Stomach (tissue), 4 donors: ENCODE measurements at regions not wholly inside any gene's neighbourhood (a gene's known extent, or its start where the extent isn't known, plus 50 kb on each side); places are given as distances from the start of the nearest gene placed in this dataset.

Experiments used
- EP300 ChIP-seq: sonication (generic); formaldehyde crosslinking; IDR thresholded peaks from one replicate; pipeline ENCODE4 v1.6.1; 2017; ENCODE audit warnings: antibody characterized with exemption
- POLR2A ChIP-seq, 4 donors: fragments of 450-650 bp; IDR thresholded peaks; one replicate each; pipeline ENCODE4 v1.6.1; 2016; ENCODE audit warnings: antibody characterized with exemption in 4 of 4, control low read depth in 2 of 4, mild to moderate bottlenecking in 1 of 4, moderate library complexity in 1 of 4
- POLR2AphosphoS5 ChIP-seq, 3 donors: sonication (generic); formaldehyde crosslinking; IDR thresholded peaks; one replicate each; pipeline ENCODE4 v1.6.1; 2016; ENCODE audit warnings: antibody characterized with exemption in 3 of 3
- TF ChIP-seq, protein P1 (sequence below), 7 experiments: fragments of 450-650 bp in 4 of 7; fragments of 200-600 bp in 3 of 7; sonication (generic) in 3 of 7; IDR thresholded peaks; one replicate each; pipeline ENCODE4 v1.5.1; 2016 to 2019; ENCODE audit warnings: antibody characterized with exemption in 7 of 7, control low read depth in 2 of 7, mild to moderate bottlenecking in 1 of 7

DNA sequence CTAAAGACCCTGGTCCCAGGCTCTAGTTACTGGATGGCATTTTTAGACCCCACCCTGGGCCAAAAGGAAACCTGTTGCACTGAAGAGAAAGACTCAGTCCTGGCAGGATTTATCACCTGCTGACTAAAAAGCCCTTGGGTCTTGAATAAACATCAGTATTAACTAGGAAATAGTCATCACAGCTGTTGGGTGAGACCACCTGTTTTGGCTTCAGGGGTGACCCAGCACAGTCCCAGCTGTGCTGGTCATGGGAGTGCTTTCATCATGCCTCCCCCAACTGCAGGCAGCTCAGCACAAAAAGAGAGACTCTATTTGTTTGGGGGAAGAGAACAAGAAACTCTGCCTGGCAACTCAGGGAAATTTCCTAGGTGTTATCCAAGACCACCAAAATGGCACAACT lies 903.2 kb downstream of the C4orf33 start:
- TF ChIP-seq, protein P1, sequence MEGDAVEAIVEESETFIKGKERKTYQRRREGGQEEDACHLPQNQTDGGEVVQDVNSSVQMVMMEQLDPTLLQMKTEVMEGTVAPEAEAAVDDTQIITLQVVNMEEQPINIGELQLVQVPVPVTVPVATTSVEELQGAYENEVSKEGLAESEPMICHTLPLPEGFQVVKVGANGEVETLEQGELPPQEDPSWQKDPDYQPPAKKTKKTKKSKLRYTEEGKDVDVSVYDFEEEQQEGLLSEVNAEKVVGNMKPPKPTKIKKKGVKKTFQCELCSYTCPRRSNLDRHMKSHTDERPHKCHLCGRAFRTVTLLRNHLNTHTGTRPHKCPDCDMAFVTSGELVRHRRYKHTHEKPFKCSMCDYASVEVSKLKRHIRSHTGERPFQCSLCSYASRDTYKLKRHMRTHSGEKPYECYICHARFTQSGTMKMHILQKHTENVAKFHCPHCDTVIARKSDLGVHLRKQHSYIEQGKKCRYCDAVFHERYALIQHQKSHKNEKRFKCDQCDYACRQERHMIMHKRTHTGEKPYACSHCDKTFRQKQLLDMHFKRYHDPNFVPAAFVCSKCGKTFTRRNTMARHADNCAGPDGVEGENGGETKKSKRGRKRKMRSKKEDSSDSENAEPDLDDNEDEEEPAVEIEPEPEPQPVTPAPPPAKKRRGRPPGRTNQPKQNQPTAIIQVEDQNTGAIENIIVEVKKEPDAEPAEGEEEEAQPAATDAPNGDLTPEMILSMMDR (IDR thresholded peaks at IDR 0.05) = no peak
- no peak for TF ChIP-seq POLR2AphosphoS5 (IDR thresholded peaks at IDR 0.05)
- TF ChIP-seq POLR2A (IDR thresholded peaks at IDR 0.05) = no peak
- TF ChIP-seq EP300 = no peak
